ENCODE measurements at regions not wholly inside any gene's neighbourhood (a gene's known extent, or its start where the extent isn't known, plus 50 kb on each side); places are given as distances from the start of the nearest gene placed in this dataset.
"Not testable (repeated sequence)": the region's sequence is repeated elsewhere in the genome, so short reads cannot be mapped to it uniquely, and the experiment has no call there.

DNA sequence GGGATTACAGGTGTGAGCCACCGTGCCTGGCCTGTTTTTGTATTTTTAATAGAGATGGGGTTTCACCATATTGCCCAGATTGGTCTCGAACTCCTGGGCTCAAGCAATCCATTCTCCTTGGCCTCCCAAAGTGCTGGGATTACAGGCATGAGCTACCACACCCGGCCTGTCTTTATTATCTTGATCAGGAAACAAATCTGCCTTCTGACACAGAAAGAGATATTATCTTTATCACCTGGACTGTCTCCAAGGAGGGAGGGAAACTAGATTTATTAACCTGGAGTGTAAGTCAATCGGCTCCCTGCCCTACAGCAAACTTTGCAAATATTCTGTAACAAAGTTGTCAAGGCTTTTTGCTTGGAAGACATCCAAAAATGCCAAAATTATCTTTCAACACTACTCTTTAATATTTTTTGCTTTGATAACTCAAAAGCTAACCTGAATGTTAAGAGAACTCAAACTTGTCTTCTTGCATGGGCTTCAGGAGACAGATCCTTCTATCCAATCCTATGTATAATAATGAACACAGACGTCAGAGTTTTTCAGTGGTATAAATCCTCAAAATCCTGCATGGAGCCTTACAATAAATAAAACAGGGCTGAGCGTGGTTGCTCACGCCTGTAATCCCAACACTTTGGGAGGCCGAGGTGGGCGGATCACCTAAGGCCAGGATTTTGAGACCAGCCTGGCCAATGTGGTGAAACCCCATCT, 85.0 kb upstream of the LOC128125822 start:
- no peak for DNase-seq

GRCh38 chr6:63491119-63491518, 81.2 kb upstream of the LOC128125822 start:
- no peak for DNase-seq

- DNase-seq: no peak
These were observed 79.8 kb upstream of the LOC128125822 start for GRCh38 chr6:63492476-63492875.

DNA sequence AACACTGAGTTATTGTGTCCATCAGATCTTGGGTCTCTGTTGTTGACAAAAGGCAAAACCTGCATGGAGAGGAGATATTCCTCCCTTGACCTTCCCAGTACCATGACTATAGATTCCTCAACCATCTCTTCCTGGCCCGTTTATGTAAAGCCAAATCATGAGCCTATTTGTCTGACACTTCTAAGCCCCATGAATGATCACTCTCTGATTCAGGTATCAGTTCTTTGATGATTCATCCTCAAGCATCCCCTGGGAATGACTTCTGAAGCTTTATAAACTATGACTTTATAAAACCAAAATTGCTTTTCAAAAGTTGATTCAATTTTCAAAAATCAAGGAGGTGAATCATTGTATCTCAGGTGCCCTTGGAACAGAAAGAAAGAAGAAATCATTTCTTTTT, 78.7 kb upstream of the LOC128125822 start:
- DNase-seq: peak; percentile 37

GRCh38 chr6:63496361-63496804, 75.9 kb upstream of the LOC128125822 start:
- no peak for DNase-seq

DNA sequence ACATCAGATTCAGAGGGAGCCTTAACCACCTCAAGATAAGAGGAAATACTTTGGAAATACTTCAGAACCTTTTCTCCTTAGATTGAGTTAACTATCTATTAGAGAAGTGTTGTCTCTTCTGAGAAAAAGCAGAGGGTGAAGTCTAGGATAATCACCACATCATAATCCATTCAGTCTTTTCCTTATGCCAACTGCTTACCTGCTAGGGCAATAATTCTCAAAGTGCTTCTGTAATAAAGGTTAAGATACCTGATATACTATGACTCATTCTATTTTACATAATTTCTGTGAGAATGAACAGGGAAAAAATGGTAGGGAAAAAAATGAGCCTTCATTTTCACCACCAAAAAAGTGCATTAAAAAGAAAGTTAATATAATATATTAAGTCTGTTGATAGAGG, 70.1 kb upstream of the LOC128125822 start:
- DNase-seq: no peak

DNA sequence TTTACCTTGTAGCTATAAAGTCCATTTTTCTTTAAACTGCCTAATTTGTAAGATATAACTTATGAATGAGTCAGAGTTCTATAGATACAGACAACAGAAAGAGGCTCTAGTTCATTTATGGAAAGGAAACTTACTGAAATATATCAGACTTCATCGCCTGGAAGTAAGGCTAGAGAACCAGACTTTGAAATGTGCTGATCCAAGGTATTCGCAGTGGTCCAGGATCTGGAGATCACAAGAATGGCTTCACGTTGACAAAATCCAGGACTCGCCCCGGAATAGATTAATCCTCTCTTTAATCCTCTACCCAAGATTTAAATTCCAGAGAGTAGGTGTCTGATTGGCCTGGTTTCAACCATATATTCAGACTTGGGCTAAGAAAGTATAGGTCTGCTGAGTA, 69.1 kb upstream of the LOC128125822 start:
- DNase-seq: no peak

- no peak for DNase-seq
These were observed 67.4 kb upstream of the LOC128125822 start for GRCh38 chr6:63504777-63505384.

DNA sequence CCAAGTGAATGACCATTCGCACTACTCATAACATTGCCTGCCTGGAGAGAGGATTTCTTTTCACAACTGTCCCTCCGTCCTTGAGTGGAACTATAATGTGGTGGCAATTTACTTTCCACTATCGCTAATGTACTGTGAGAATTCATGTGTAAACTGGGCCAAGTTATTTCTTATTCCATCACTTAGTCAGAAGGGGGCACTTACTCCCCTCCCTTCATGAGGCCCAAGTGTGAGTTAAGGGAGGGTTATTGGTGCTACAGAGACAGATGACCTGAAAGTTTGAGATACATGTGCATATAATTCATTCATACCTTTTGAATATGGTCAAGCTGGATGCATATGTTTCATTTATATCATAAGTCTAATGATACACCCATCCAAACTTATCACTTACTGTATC, 65.2 kb upstream of the LOC128125822 start:
- DNase-seq: no peak

- peak; percentile 60 for DNase-seq
These were observed 62.5 kb upstream of the LOC128125822 start for GRCh38 chr6:63509652-63510352.

- DNase-seq: no peak
These were observed 62.0 kb upstream of the LOC128125822 start for GRCh38 chr6:63510353-63510686.

DNA sequence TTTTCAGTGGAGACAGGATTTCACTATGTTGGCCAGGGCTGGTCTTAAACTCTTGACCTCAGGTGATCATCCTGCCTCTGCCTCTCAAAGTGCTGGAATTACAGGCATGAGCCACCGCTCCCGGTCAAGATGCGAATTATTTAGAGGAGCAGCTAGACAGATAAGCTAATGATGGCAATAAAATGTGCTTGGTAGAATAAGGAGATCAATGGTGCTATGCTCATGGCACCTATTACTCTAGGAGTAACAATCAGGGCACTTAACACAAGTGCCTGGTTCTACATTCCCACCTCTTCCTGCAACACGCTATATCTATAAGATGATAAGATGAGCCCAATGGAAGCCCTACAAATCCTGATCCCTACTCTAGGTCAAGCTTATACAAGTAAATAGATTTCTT, 61.4 kb upstream of the LOC128125822 start:
- DNase-seq: no peak

DNA sequence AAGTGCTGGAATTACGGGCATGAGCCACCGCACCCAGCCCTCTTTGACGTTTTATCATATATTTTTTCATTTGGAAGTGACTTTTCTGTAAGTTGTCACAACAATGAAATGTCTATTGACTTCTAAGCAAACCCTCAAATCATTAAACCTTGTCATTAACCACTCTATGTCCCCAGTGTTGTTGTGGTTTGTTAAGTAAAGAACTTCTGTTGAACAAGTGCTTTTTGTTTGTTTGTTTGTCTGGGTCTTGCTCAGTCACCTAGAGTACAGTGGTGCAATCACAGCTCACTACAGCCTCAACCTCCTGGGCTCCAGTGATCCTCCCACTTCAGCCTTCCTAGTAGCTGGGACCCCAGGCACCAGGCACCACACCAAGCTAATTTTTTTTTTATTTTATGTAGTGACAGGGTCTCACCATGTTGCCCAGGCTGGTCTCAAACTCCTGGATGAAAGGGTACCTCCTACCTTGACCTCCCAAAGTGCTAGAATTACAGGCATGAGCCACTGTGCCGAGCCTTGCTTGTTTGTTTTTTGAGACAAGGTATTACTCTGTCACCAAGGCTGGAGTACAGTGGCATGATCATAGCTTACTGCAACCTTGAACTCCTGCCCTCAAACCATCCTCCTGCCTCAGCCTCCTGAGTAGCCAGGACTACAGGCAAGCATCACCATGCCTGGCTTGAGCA, 57.6 kb upstream of the LOC128125822 start:
- no peak for DNase-seq

GRCh38 chr6:63515227-63515626, 57.1 kb upstream of the LOC128125822 start:
- not testable (repeated sequence) for DNase-seq

DNA sequence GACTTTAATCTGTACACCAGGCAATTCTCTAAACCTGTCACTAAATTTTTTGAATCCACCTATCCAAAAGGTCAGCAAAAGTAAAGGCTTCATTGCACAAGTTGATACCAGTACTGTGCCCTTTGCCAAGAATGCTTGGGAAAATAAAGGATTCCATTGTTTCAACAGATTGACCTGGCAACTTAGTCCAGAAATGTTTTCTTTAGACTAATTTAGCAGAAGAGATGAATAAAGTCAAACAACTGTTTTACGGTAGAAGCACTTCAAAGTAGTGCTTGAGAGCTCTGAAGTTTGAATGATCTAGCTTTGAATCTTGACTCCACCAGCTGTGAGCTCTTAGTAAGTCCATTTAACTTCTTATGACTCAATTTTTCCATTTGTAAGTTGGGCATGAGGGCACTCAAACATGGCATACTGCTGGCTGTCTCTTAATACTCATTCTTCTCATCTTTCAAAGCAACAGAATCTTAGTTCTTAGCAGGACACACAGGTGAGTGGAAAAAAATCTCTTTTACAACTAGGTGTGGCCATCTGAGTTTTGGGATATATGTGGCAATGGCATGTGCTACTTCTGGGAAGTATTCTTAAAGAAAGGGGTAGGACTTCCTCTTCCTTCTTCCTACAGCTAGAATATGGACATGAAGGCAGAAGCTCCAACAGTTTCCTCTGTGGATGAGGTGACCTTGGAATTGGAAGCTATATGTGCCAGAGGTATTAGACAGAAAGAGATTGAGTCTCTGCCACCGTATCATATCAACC, 55.9 kb upstream of the LOC128125822 start:
- no peak for DNase-seq

- no peak for DNase-seq
These were observed 55.1 kb upstream of the LOC128125822 start for GRCh38 chr6:63517221-63517620.

- no peak for DNase-seq
These were observed 50.6 kb upstream of the LOC128125822 start for GRCh38 chr6:63521475-63522210.

Measured in fibroblast of upper back skin (primary cell).